ENCODE measurements at regions not wholly inside any gene's neighbourhood (a gene's known extent, or its start where the extent isn't known, plus 50 kb on each side); places are given as distances from the start of the nearest gene placed in this dataset.

DNA sequence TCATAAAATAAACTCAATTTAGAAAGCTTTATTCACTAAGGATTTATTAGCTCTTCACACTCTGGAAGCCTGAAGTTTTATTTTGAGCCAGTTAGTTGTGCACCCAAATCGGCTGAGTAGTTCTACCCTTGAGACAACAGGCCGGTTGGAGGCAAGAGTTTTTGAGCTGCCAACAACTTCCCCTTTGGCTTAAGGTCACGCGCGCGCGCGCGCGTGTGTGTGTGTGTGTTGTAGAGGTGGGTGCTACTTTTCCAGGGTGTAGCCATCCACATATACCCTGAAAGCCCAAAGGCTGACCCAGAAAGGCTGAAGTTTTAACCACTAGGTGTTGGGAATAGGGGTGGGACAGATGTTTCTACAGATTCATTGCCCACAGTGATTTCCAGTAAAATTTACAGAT, 150.2 kb upstream of the LHCGR start:
- no peaks in the 10 kb centered on the region for H3K36me3 ChIP-seq (ENCODE audit: control insufficient read depth, insufficient read depth, low read length)
- no peaks in the 10 kb centered on the region for H3K4me1 ChIP-seq (ENCODE audit: control insufficient read depth, insufficient read depth, low read length)
- intact Hi-C loops (cut with micrococcal nuclease; ENCODE audit: unreplicated experiment) = no loop called here
- ATAC-seq (no peak), DNase-seq (ENCODE audit: low read depth, low spot score) (no peak)
- no peak overlapping the region for H3K4me3 ChIP-seq (ENCODE audit: low read depth in 2 of 2, low read length in 2 of 2)
- no peak overlapping the region for H3K27ac ChIP-seq (ENCODE audit: low read length)
- in situ Hi-C loops (cut with HindIII; ENCODE audit: low pct_unique_long_range_greater_than_20kb, low sequenced_read_pairs) = no loop called here
- no TSS peak for BruUV-seq (replicated peaks)
- TF ChIP-seq TCF7L2 (IDR thresholded peaks at IDR 0.05; ENCODE audit: low read depth, low read length) (no peak), POLR2AphosphoS5 (IDR thresholded peaks at IDR 0.05; ENCODE audit: low read depth, low read length) (no peak), CTCF (IDR thresholded peaks at IDR 0.05) (no peak), REST (IDR thresholded peaks at IDR 0.05; ENCODE audit: insufficient read depth in 1 of 2, low read depth in 2 of 2, low read length in 1 of 2) (no peak), SIN3A (IDR thresholded peaks at IDR 0.05; ENCODE audit: borderline replicate concordance, insufficient read depth, low read depth, low read length) (no peak)
- H3K9me3 ChIP-seq (ENCODE audit: control insufficient read depth, insufficient read depth, low read depth, low read length) = no peaks in the 10 kb centered on the region
- ChIA-PET CTCF (no interaction called here), POLR2A (interaction anchor here (0.6 kb wide), 2 partner anchors 370 to 626 kb away, joined by 3 to 4 read pairs; no protein-coding TSS in a partner anchor)
- H3K27me3 ChIP-seq (ENCODE audit: control insufficient read depth, insufficient read depth, low read length) = no peaks in the 10 kb centered on the region

- ChIA-PET POLR2A (no interaction called here), CTCF (no interaction called here)
- in situ Hi-C loops (cut with HindIII; ENCODE audit: low pct_unique_long_range_greater_than_20kb, low sequenced_read_pairs) (no loop called here), intact Hi-C loops (cut with micrococcal nuclease; ENCODE audit: unreplicated experiment) (no loop called here)
- Histone ChIP-seq H3K27ac (ENCODE audit: low read length) (no peak overlapping the region), H3K27me3 (ENCODE audit: control insufficient read depth, insufficient read depth, low read length) (no peaks in the 10 kb centered on the region), H3K36me3 (ENCODE audit: control insufficient read depth, insufficient read depth, low read length) (no peaks in the 10 kb centered on the region), H3K4me3 (ENCODE audit: low read depth in 2 of 2, low read length in 2 of 2) (no peak overlapping the region), H3K4me1 (ENCODE audit: control insufficient read depth, insufficient read depth, low read length) (no peaks in the 10 kb centered on the region), H3K9me3 (ENCODE audit: control insufficient read depth, insufficient read depth, low read depth, low read length) (no peaks in the 10 kb centered on the region)
- no TSS peak for BruUV-seq (replicated peaks)
- no peak for TF ChIP-seq REST (IDR thresholded peaks at IDR 0.05; ENCODE audit: insufficient read depth in 1 of 2, low read depth in 2 of 2, low read length in 1 of 2)
- no peak for TF ChIP-seq POLR2AphosphoS5 (IDR thresholded peaks at IDR 0.05; ENCODE audit: low read depth, low read length)
- TF ChIP-seq CTCF (IDR thresholded peaks at IDR 0.05) = no peak; the same call in 1 of the 2 replicates
- no peak for TF ChIP-seq TCF7L2 (IDR thresholded peaks at IDR 0.05; ENCODE audit: low read depth, low read length)
- TF ChIP-seq SIN3A (IDR thresholded peaks at IDR 0.05; ENCODE audit: borderline replicate concordance, insufficient read depth, low read depth, low read length) = no peak
- ATAC-seq = no peak
- DNase-seq (ENCODE audit: low read depth, low spot score) = no peak
These were observed 147.0 kb upstream of the LHCGR start for GRCh38 chr2:48902521-48902920.
